Activated CD4-positive, alpha-beta T cell treated with anti-CD3 and anti-CD28 coated beads, Interleukin-2, amount 50 U/mL, for 4 hours (primary cell): ENCODE measurements at regions not wholly inside any gene's neighbourhood (a gene's known extent, or its start where the extent isn't known, plus 50 kb on each side); places are given as distances from the start of the nearest gene placed in this dataset.

Experiments used
- DNase-seq, 2 experiments: peaks; one replicate each; pipeline ENCODE4 v3.0.0-alpha.2; 2020

DNA sequence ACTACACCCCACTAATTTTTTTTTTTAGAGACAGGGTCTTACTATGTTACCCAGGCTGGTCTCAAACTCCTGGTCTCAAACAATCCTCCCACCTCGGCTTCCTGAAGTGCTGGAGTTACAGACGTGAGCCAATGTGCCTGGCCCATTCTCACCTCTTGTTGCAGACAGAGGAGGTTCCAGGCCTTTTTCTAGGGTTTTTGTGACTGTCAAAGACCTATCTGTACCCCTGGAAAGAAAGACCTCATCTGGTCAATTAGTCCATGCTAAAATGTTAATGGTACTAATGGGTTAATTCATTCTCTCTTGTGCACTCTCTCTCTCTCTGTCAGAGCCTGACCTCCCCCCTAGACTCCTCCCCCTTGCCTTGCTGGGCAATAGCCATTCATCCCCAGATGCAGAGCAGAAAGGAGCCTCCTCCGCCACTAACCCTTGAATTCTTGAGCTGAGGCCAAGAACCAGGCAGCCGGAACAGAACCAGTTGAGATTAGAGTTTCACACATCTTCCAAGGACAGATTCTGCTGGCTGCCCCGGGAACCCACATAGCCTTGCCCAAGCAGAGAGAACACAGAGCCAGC lies 209.7 kb downstream of the SKIDA1 start:
- DNase-seq = no peak

DNA sequence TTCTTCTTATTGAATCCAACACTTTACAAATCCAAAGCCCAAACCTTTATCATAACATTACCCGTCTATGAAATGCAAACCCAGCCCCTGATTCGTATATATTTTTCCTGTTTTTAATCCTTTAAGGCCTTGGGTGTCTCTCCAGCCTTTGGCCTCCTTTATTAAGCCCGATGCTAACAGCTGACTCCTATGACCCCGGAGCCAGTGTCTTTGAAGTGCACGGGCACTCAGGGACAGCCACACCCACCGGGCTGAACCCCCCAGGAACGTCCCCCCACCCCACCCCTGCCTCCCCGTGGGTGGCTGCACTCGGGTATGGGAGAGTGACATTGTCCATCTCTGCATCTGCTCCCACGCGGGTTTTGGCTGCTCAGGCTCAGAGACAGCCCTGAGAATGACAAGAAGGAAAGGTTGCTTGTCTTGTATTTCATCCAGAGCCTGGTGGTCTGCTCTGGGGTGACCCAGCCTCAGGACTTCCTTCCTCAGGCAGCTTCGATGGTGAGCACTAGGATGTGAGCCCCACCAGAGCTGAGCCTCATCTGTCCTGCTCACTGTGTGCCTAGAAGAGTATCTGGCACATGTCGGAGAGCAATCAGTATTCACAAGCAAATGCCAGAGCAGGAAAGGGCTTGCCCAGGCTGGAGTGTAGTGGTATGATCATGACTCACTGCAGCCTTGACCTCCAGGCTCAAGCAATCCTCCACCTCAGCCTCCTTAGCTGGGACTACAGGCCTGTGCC lies 210.4 kb downstream of the SKIDA1 start:
- DNase-seq = no peak

DNA sequence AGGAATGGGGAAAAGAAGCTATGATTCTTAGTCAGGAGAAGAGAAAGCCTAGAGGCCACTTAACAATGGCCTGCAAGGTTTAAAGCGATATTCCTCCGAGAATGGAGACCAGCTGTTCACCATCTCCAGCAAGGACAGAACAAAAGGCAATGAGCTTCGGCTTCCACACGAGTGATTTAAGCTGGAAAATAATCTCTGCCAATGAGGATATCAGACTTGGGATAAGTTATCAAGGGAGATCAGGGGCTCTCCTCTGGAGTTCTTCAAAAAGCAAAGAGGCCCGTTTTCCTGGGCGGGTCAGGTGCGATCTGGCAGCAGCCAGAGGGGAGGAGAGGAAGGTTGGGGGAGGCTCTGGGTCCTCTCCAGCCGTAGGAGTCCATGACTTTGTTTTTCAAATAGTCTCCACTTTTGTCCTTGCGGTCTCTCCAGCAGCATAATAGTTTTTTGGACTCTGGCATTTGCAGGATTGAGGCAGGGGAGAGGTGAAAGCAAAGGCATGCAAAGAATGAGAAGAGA lies 211.3 kb downstream of the SKIDA1 start:
- no peak for DNase-seq

- no peak for DNase-seq
Measured at GRCh38 chr10:21313691-21314090, 211.8 kb downstream of the SKIDA1 start.

DNA sequence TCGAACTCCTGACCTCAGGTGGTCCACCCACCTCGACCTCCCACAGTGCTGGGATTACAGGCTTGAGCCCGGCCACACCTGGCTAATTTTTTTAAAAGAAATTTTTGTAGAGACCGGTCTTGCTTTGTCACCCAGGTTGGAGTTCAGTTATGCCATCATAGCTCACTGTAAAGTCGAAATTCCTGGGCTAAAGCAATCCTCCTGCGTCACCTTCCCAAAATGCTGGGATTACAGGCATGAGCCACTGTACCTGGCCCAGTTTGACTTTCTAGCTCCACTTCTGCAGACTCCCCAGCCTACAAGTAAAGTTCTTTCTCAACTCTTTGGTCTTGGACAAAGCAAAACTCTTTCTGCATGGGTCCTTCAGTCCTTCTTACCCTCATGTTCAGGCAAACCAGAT lies 214.1 kb downstream of the SKIDA1 start:
- DNase-seq = no peak

- DNase-seq = no peak
Measured at GRCh38 chr10:21309427-21309826, 216.1 kb downstream of the SKIDA1 start.

GRCh38 chr10:21308946-21309345 lies 216.5 kb downstream of the SKIDA1 start:
- no peak for DNase-seq

DNA sequence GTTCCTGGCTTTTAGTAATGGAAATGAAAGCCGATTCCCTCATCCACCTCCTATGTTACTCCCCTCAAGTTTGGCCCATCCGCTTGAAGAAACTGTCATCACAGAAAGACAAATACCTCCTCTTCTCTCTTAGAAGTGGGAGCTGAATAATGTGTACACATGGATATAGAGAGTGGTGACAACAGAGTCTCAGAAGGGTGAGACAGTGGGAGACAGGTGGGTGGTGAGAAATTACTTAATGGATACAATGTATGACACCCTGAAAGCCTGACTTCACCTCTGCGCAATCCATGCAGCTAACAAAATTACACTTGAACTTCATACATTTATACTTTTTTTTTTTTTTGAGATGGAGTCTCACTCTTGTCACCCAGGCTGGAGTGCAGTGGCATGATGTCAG lies 217.5 kb downstream of the SKIDA1 start:
- DNase-seq = no peak

- DNase-seq = no peak
Measured at GRCh38 chr10:21304608-21305007, 220.9 kb downstream of the SKIDA1 start.

GRCh38 chr10:21304198-21304597 lies 221.3 kb downstream of the SKIDA1 start:
- DNase-seq = no peak

GRCh38 chr10:21300551-21300950 lies 224.9 kb downstream of the SKIDA1 start:
- no peak for DNase-seq

DNA sequence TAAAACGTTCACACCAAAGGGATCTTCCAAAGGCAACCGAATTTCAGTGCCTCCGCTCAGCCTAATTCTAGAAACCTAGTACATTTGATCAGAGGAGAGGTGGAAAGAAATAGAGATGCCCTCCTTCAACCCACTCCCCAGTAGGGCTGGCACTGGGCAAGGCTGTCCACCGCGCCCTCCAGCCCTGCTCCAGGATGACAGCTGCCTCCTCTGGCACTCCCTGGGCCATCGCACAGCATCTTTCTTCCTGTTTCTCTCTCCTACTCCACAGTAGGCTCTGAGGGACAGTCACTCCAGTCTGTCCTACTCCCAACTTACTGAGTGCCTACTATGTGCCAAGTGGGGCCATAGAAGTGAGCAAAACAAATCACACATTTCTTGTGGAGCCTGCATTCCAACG lies 226.2 kb downstream of the SKIDA1 start:
- DNase-seq = no peak

DNA sequence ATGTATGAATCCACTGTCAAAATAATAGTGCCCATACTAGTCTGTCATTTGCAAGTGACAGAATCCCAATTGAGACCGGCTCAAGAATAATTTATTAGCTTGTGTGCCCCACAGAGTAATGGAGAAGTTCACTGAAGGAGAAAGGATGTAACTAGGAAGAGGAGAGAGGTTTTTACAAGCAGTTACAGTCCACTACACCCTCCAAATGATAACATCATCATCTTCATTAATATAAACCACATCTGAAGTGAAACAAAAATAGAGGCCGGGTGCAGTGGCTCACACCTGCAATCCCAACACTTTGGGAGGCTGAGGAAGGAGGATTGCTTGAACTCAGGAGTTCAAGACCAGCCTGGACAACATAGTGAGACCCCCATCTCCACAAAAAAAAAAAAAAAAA lies 226.8 kb downstream of the SKIDA1 start:
- no peak for DNase-seq

- no peak for DNase-seq
Measured at GRCh38 chr10:21297603-21298383, 227.7 kb downstream of the SKIDA1 start.

GRCh38 chr10:21296575-21297355 lies 228.7 kb downstream of the SKIDA1 start:
- no peak for DNase-seq

DNA sequence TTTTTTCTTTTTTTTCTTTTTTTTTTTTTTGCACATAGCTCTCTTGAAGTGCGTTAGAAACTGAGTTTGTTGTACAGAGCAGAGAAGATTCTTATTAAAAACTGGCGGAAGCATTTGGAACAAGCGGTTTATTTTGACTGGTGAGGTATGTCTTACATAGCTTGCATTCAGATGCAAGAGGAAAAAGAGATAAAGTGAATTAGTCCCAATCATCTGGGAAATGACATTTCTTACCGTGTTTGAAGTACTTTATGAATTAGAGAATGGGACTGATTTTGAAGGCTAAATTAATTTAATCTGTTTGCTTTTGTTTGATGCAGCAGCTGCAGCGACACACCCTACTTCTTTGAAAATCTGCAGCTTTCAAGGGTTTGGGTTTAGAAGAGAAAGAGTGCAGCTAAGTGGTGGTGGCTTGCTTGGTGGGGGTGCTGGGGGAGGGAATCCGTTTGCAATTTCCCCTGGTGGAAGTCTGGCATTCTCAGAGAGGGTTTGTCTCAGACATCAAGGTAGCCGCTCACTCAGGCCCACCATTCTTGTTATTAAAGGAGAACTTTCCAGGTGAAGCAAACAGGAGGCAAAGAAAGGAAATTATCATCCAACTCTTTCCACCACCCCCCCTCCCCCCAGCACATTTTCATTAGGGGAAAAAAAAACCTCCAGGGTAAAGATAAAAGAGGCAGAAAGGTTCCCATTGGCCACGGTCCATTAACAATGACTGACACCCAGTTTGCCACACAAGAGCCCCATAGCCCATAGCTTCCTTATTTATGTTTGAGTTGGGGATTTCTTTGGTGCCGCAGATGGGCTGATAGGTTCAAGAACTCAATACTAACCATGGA lies 231.7 kb downstream of the SKIDA1 start:
- DNase-seq = no peak

DNA sequence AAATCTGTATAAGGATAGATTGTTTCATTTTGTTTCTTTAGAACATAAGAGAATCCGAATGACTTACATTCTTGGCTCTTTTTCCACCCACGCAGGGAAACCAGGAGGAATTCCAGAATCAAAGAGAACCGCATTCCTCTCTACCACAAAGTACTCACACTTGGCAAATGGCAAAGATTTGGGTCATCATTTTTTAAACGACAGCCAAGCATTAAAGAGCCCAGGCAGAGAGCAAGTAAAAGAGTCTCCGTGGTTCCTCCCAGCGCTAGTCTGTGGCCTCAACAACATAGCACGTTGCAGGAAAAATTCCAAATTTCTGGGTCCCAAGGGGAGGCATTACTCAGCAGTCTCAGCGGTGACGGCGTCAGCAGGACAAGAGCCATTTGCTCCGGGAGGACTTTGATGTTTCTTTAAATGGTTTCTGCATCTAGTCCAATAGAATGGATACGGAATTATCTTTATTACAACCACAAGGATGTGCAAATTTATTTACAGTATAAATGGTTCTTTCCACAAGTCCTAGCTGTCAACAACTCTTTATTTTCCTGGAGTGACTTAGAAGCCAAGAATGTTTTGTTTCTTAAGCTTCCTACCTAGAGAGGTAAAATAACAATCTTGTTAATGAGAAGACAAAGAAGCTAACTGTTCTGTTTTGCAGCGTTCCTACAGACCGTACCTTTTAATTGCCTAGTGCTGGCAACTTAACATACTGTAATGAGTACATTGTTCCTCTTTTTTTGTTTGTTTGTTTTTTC lies 232.5 kb downstream of the SKIDA1 start:
- no peak for DNase-seq

GRCh38 chr10:21290499-21291160 lies 234.9 kb downstream of the SKIDA1 start:
- no peak for DNase-seq

GRCh38 chr10:21289961-21290360 lies 235.5 kb downstream of the SKIDA1 start:
- no peak for DNase-seq

GRCh38 chr10:21289271-21289670 lies 236.2 kb downstream of the SKIDA1 start:
- DNase-seq = no peak
